Colonic mucosa (tissue), 4 donors: ENCODE measurements at regions not wholly inside any gene's neighbourhood (a gene's known extent, or its start where the extent isn't known, plus 50 kb on each side); places are given as distances from the start of the nearest gene placed in this dataset.

ENCODE experiments used
- DNase-seq: peaks from one replicate; pipeline ENCODE4 v3.0.0-alpha.2; 2020
- H3K27ac ChIP-seq: fragments of 200-600 bp; one replicate; pipeline ENCODE4 v1.8.0; 2021
- H3K27me3 ChIP-seq: fragments of 200-600 bp; one replicate; pipeline ENCODE4 v1.8.0; 2021
- H3K36me3 ChIP-seq: fragments of 200-600 bp; one replicate; pipeline ENCODE4 v1.8.0; 2021
- H3K4me1 ChIP-seq: fragments of 200-600 bp; one replicate; pipeline ENCODE4 v1.8.0; 2021; ENCODE audit warnings: mild to moderate bottlenecking
- H3K4me3 ChIP-seq: fragments of 200-600 bp; one replicate; pipeline ENCODE4 v1.8.0; 2021
- H3K9ac ChIP-seq, 2 donors: one replicate each; pipeline ENCODE4 v1.7.0; 2013; ENCODE audit warnings: control low read depth in 2 of 2, low read depth in 2 of 2, low read length in 2 of 2
- H3K9me3 ChIP-seq: fragments of 200-600 bp; one replicate; pipeline ENCODE4 v1.8.0; 2021
- CTCF ChIP-seq: fragments of 200-600 bp; IDR thresholded peaks from one replicate; pipeline ENCODE4 v1.8.0; 2022; ENCODE audit warnings: antibody characterized with exemption, mild to moderate bottlenecking
- intact Hi-C: fragments of 100-400 bp; cut with DNase I; formaldehyde crosslinking; loops from one replicate; pipeline ENCODE4 v1.14.1; 2022
- donor health status: healthy.
- donor health status: DM: no; HTN: no; CAD: no.
- donor health status: DM: no; HTN: no; CAD: no.

DNA sequence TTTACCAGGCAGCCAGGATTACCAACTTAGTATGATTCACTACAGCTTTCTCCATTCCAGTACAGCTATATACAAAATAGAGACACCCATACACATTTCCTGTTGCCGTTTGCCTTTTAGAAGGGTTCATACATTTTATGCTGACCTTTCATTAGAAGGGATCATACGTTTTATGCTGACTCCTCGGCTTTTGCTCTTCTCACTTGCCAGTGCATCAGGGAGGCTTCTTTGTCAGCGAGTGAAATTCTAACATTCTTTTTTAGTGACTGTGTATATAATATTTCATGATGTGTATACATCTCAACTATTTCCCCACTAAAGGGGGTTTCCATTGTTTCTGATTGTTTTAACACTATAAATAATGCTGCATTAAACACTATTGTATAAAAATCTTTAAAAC lies 552.6 kb downstream of the TRIML1 start:
- TF ChIP-seq CTCF: no peak
- Histone ChIP-seq H3K4me3 (no peak overlapping the region), H3K9me3 (no peaks in the 10 kb centered on the region), H3K27ac (no peak overlapping the region), H3K36me3 (no peaks in the 10 kb centered on the region), H3K27me3 (no peaks in the 10 kb centered on the region), H3K4me1 (no peaks in the 10 kb centered on the region), H3K9ac (no peak overlapping the region)
- intact Hi-C loops: no loop called here
- DNase-seq: no peak

GRCh38 chr4:188695261-188695660 lies 556.0 kb downstream of the TRIML1 start:
- Histone ChIP-seq H3K4me3 (no peak overlapping the region), H3K27ac (no peak overlapping the region), H3K4me1 (no peaks in the 10 kb centered on the region), H3K27me3 (no peaks in the 10 kb centered on the region), H3K36me3 (no peaks in the 10 kb centered on the region), H3K9me3 (no peaks in the 10 kb centered on the region), H3K9ac (no peak overlapping the region)
- no peak for TF ChIP-seq CTCF
- DNase-seq: no peak
- intact Hi-C loops: no loop called here

DNA sequence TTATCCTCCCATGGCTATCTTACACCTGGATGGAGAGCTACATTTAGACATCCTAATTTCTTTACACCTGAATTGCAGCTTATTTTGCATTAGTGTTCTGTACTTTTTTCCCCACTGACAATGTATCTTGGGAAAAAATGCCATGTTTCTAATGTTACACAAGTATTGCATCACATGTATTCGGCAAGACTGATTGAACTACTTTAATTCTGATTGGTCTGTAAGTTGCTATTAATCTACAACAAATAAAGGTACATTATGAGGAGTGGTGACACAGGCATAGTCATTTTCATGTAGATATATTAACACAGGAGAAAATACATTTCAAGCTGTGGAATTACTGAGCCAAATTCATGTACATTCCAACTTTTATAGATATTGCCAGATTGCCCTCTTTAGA lies 558.0 kb downstream of the TRIML1 start:
- no peak overlapping the region for H3K9ac ChIP-seq
- no peaks in the 10 kb centered on the region for H3K36me3 ChIP-seq
- TF ChIP-seq CTCF: no peak
- H3K27ac ChIP-seq: no peak overlapping the region
- H3K9me3 ChIP-seq: no peaks in the 10 kb centered on the region
- no peak for DNase-seq
- H3K4me3 ChIP-seq: no peak overlapping the region
- intact Hi-C loops: no loop called here
- no peaks in the 10 kb centered on the region for H3K4me1 ChIP-seq
- H3K27me3 ChIP-seq: no peaks in the 10 kb centered on the region

- TF ChIP-seq CTCF: no peak
- intact Hi-C loops: no loop called here
- DNase-seq: no peak
- Histone ChIP-seq H3K27me3 (no peaks in the 10 kb centered on the region), H3K4me3 (no peak overlapping the region), H3K36me3 (no peaks in the 10 kb centered on the region), H3K9me3 (no peaks in the 10 kb centered on the region), H3K4me1 (no peaks in the 10 kb centered on the region), H3K9ac (no peak overlapping the region), H3K27ac (no peak overlapping the region)
These were observed 562.7 kb downstream of the TRIML1 start for GRCh38 chr4:188701952-188702351.

GRCh38 chr4:188704288-188704687 lies 565.0 kb downstream of the TRIML1 start:
- Histone ChIP-seq H3K27ac (no peak overlapping the region), H3K4me1 (no peaks in the 10 kb centered on the region), H3K36me3 (no peaks in the 10 kb centered on the region), H3K4me3 (no peak overlapping the region), H3K27me3 (no peaks in the 10 kb centered on the region), H3K9me3 (no peaks in the 10 kb centered on the region), H3K9ac (no peak overlapping the region)
- intact Hi-C loops: no loop called here
- DNase-seq: no peak
- TF ChIP-seq CTCF: no peak

- Histone ChIP-seq H3K27ac (no peak overlapping the region), H3K27me3 (no peaks in the 10 kb centered on the region), H3K9ac (no peak overlapping the region), H3K36me3 (no peaks in the 10 kb centered on the region), H3K4me1 (no peaks in the 10 kb centered on the region), H3K9me3 (no peaks in the 10 kb centered on the region), H3K4me3 (no peak overlapping the region)
- no peak for TF ChIP-seq CTCF
- no peak for DNase-seq
- intact Hi-C loops: no loop called here
These were observed 567.8 kb downstream of the TRIML1 start for GRCh38 chr4:188707036-188707435.
